K562 (cell line): ENCODE measurements at regions not wholly inside any gene's neighbourhood (a gene's known extent, or its start where the extent isn't known, plus 50 kb on each side); places are given as distances from the start of the nearest gene placed in this dataset.
A peak's percentile ranks its signal among the peaks of the same experiment; 100 is the strongest.
"Not testable (repeated sequence)": the region's sequence is repeated elsewhere in the genome, so short reads cannot be mapped to it uniquely, and the experiment has no call there.

Source experiments
- ATAC-seq: fragments of 200-7000 bp; cut with Tn5 transposase; 3 replicates; pipeline ENCODE4 v1.9.1; 2020; ENCODE audit warnings: moderate library complexity
- BruUV-seq: library from RNA; stranded (reverse); fragments of 400-500 nt; replicated peaks from 2 replicates; lab custom pipeline; 2021; lab: Mats Ljungman, UMichigan
- CTCF ChIA-PET: fragments of 300-600 bp; formaldehyde crosslinking; extraction: SDS; loops from one replicate; lab custom pipeline; 2021; ENCODE audit warnings: low intra/inter-chr PET ratio; lab: Yijun Ruan, JAX
- POLR2A ChIA-PET: fragments of 300-600, 350-650 bp; sonication (Branson Sonifier 250); formaldehyde crosslinking; extraction: SDS; loops from one replicate; lab custom pipeline; 2021; ENCODE audit warnings: antibody characterized with exemption, inconsistent platforms; lab: Yijun Ruan, JAX
- DNase-seq, 4 experiments: peaks; one replicate each; pipeline versions ENCODE4 v3.0.0 to v3.0.0-alpha.2; 2011 to 2018; ENCODE audit warnings: low spot score in 3 of 4, mixed read lengths in 3 of 4; ENCODE audit errors: extremely low read depth in 1 of 4
- FAIRE-seq: peaks from 2 replicates; lab custom pipeline; 2011; peaks lifted over from hg19 to GRCh38; lab: Jason Lieb, UNC
- H2AFZ ChIP-seq: 2 replicates; pipeline ENCODE4 v1.6.0; 2011; ENCODE audit warnings: low read depth, low read length, control low read depth, inconsistent platforms
- H3K27ac ChIP-seq: fragments of 200-600 bp; 3 replicates; pipeline ENCODE4 v1.8.0; 2011; ENCODE audit warnings: low read depth, mild to moderate bottlenecking, control low read depth, inconsistent platforms, low read length, moderate library complexity, mixed read lengths; ENCODE audit errors: extremely low read depth
- H3K27me3 ChIP-seq, 2 experiments: fragments of 300-600 bp in 1 of 2; 2 replicates in 1 of 2; 3 replicates in 1 of 2; pipeline versions ENCODE4 v1.6.0 to v1.8.0; 2011; ENCODE audit warnings: inconsistent platforms in 2 of 2, low read length in 2 of 2, mild to moderate bottlenecking in 1 of 2, mixed read lengths in 1 of 2, moderate library complexity in 1 of 2; ENCODE audit not compliant: control insufficient read depth in 2 of 2, insufficient read depth in 2 of 2
- H3K36me3 ChIP-seq: fragments of 300-600 bp; 3 replicates; pipeline ENCODE4 v1.8.0; 2011; ENCODE audit warnings: mild to moderate bottlenecking, low read length, inconsistent platforms; ENCODE audit not compliant: control insufficient read depth, insufficient read depth
- H3K4me1 ChIP-seq, 2 experiments: fragments of 200-600 bp in 1 of 2; replicated peaks in 1 of 2; 2 replicates in 1 of 2; 3 replicates in 1 of 2; pipeline versions ENCODE4 v1.5.1 to v1.8.0; 2011; ENCODE audit warnings: inconsistent platforms in 2 of 2, low read length in 2 of 2, mild to moderate bottlenecking in 1 of 2, mixed read lengths in 1 of 2, moderate library complexity in 1 of 2; ENCODE audit not compliant: control insufficient read depth in 2 of 2, insufficient read depth in 2 of 2
- H3K4me2 ChIP-seq: 2 replicates; pipeline ENCODE4 v1.6.1; 2011; ENCODE audit warnings: low read length, control low read depth, inconsistent platforms, mixed read lengths; ENCODE audit not compliant: insufficient read depth
- H3K4me3 ChIP-seq: fragments of 200-600 bp; sonication (generic), shearing (Covaris generic); 2 replicates; pipeline ENCODE4 v1.5.1; 2016; ENCODE audit warnings: control low read depth, inconsistent platforms
- H3K79me2 ChIP-seq: fragments of 200-600 bp; 3 replicates; pipeline ENCODE4 v1.8.0; 2011; ENCODE audit warnings: low read length, inconsistent platforms; ENCODE audit not compliant: control insufficient read depth, insufficient read depth
- H3K9ac ChIP-seq, 2 experiments: 2 replicates each; pipeline versions ENCODE4 v1.6.0 to v1.6.1; 2011; ENCODE audit warnings: low read depth in 2 of 2, low read length in 2 of 2, control low read depth in 1 of 2, inconsistent platforms in 1 of 2, mild to moderate bottlenecking in 1 of 2, mixed read lengths in 1 of 2; ENCODE audit not compliant: insufficient read depth in 1 of 2
- H3K9me1 ChIP-seq: one replicate; pipeline ENCODE4 v1.6.0; 2011; ENCODE audit warnings: inconsistent platforms, mild to moderate bottlenecking, low read length, moderate library complexity; ENCODE audit not compliant: control insufficient read depth, insufficient read depth
- H3K9me3 ChIP-seq: replicated peaks from 2 replicates; pipeline ENCODE4 v1.5.1; 2011; ENCODE audit warnings: low read depth, low read length, inconsistent platforms; ENCODE audit not compliant: control insufficient read depth, insufficient read depth
- H4K20me1 ChIP-seq: replicated peaks from 2 replicates; pipeline ENCODE4 v1.6.1; 2011; ENCODE audit warnings: low read length, inconsistent platforms, mixed read lengths; ENCODE audit not compliant: control insufficient read depth, insufficient read depth
- CREB3L1 ChIP-seq: fragments of 450-650 bp; IDR thresholded peaks from 2 replicates; pipeline ENCODE4 v1.6.1; 2014; ENCODE audit warnings: low read depth, mild to moderate bottlenecking, moderate library complexity, borderline replicate concordance
- ETV6 ChIP-seq, 3 experiments: fragments of 150-350 bp in 1 of 3; sonication (generic) in 1 of 3; formaldehyde crosslinking in 1 of 3; IDR thresholded peaks; 2 replicates each; pipeline versions ENCODE4 v1.6.1 to v1.8.0; 2014 to 2022; ENCODE audit warnings: borderline replicate concordance in 2 of 3, low read depth in 2 of 3, antibody characterized with exemption in 1 of 3, low read length in 1 of 3, mild to moderate bottlenecking in 1 of 3, missing genetic modification reagents in 1 of 3
- MTF1 ChIP-seq: fragments of 250-450 bp; sonication (Bioruptor Pico); IDR thresholded peaks from 2 replicates; pipeline ENCODE4 v1.9.0; 2021; ENCODE audit warnings: moderate library complexity, mild to moderate bottlenecking, inconsistent platforms, borderline replicate concordance
- REST ChIP-seq, 2 experiments: fragments of 450-650 bp; formaldehyde crosslinking in 1 of 2; IDR thresholded peaks; 2 replicates each; pipeline versions ENCODE4 v1.4.0 to v1.6.1; 2014 to 2020; ENCODE audit warnings: mild to moderate bottlenecking in 2 of 2, borderline replicate concordance in 1 of 2, low read depth in 1 of 2
- WGBS: fragments of 100-300 bp; shearing (Covaris generic); methylation state at CpG from one replicate; pipeline ENCODE4 v1.1.6; 2016; ENCODE audit warnings: low coverage, mixed read lengths; ENCODE audit not compliant: insufficient coverage; ENCODE audit errors: missing lambda C conversion rate; 5-methylcytosine and 5-hydroxymethylcytosine counted together
- in situ Hi-C: fragments of 300-500 bp; cut with MboI; formaldehyde crosslinking; loops from 4 replicates; pipeline ENCODE4 v1.15.0; 2018; ENCODE audit warnings: inconsistent platforms, mixed read lengths
- intact Hi-C: fragments of 100-400 bp; cut with micrococcal nuclease; formaldehyde crosslinking; loops from 2 replicates; pipeline ENCODE4 v1.14.2; 2022

- TF ChIP-seq CREB3L1 (peak; percentile 48; the same call in 1 of the 2 replicates), MTF1 (CRISPR knock-in tag) (no peak), ETV6 (IDR thresholded peaks at IDR 0.05; ENCODE audit: borderline replicate concordance in 1 of 2, low read depth in 2 of 2, low read length in 1 of 2) (peak; percentile 33 to 70; a peak in 2 of 4 replicates), ETV6 (CRISPR knock-in tag; IDR thresholded peaks at IDR 0.05; ENCODE audit: borderline replicate concordance) (no peak)
- TF ChIP-seq, all 486 proteins: peak for 5
Observed at GRCh38 chr22:47495110-47495509, 732.7 kb downstream of the TBC1D22A start (continued).

GRCh38 chr22:47488131-47488530, 725.7 kb downstream of the TBC1D22A start:
- H3K27me3 ChIP-seq, result peaks cover 0 to 14% of the 10 kb centered on the region in 2 experiments; a peak in 1 of 5 replicates

More at GRCh38 chr22:47488131-47488530, 725.7 kb downstream of the TBC1D22A start:
- H3K4me1 ChIP-seq; FAIRE-seq; H3K4me3 ChIP-seq; POLR2A ChIA-PET; ATAC-seq; H3K36me3 ChIP-seq; H3K4me2 ChIP-seq; in situ Hi-C loops; H3K9me3 ChIP-seq; H3K9ac ChIP-seq; DNase-seq; H2AFZ ChIP-seq; intact Hi-C loops; BruUV-seq; CTCF ChIA-PET; H3K27ac ChIP-seq; H4K20me1 ChIP-seq; H3K9me1 ChIP-seq; H3K79me2 ChIP-seq; TF ChIP-seq REST (CRISPR knock-in tag; IDR thresholded peaks at IDR 0.05; ENCODE audit: low read depth): not testable (repeated sequence)
- 0 out of 2 replicates have a peak, but pooled peaks have one; percentile 7 for TF ChIP-seq REST (IDR thresholded peaks at IDR 0.05; ENCODE audit: borderline replicate concordance)
- WGBS, result no CpG with 5 or more reads among the region's 24 CpGs
